Frontal cortex (tissue), 4 donors: ENCODE measurements at regions not wholly inside any gene's neighbourhood (a gene's known extent, or its start where the extent isn't known, plus 50 kb on each side); places are given as distances from the start of the nearest gene placed in this dataset. TPM values are rescaled to one million over a fixed set of nuclear protein-coding genes. Genes with fewer than 3 reads are reported as not detected.

Source experiments
- DNase-seq, 2 donors: peaks; one replicate each; pipeline ENCODE4 v3.0.0; 2012; ENCODE audit warnings: low spot score in 2 of 2
- FAIRE-seq: peaks from 2 replicates; lab custom pipeline; 2012; peaks lifted over from hg19 to GRCh38; lab: Jason Lieb, UNC
- small RNA-seq: library from RNA; depleted of rRNA; stranded (forward); fragments of <200 nt; gene quantifications from one replicate; pipeline ENCODE3, GENCODE V24; 2014
- donor health status: control.
- donor health status: control.
- donor health status: control.

- FAIRE-seq = no peak
- DNase-seq = no peak
Observed at GRCh38 chr6:62362097-62362496, 76.1 kb upstream of the KHDRBS2 start.

GRCh38 chr6:62357835-62358234 lies 71.8 kb upstream of the KHDRBS2 start:
- DNase-seq (no peak), FAIRE-seq (no peak)

DNA sequence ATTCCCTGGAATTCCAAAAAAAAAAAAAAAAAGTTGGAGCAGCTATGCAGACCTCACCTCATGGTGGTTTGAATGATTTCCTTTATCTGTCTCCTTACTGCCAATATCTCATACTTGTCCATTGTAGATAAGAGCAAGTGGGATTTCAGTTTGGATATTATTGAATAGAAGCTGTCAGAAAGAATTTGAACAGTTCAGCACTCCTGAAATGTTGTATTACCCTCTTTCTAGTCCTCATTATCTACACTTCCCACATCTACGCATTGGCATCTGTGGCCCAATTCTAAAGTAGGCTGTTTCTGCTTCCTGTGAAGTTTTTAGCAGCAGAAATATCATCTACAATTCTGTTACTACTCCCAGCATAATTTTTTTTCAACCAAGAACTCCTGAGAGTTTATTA lies 68.2 kb upstream of the KHDRBS2 start:
- DNase-seq (no peak), FAIRE-seq (no peak)

DNA sequence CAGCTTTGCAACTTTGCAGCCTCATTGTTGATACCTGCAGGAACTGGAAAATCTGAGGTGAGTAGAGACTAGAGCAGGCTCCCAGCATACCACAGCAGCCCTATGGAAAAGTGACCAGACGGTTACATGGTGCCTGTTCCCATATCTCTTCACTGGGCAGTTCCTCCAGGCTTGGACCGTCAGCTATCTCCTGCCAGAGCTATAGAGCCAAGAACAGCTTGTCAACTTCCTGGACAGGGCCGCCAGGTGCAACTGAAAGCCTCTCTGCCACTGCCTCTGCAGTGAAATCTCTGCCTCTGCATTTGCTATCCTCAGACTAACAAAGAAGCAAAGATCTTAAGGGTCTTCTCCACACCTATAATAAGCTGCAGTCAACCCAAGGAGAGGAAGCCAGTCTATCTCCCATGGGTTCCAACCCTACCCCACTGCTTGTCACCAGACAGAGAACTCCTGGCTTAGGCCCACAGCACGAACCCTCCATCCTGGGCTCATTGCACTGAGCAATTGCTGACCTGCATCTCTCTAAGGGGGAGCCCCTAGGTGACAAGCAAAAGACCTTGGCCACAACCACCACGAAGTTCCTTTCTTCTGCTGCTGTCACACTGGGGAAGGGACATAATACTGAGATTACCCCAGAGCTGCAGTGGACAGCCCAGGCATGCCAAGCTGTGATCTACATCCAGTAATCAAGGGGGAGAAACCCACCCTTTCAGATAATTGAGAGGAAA lies 60.1 kb upstream of the KHDRBS2 start:
- FAIRE-seq = no peak
- DNase-seq = no peak

DNA sequence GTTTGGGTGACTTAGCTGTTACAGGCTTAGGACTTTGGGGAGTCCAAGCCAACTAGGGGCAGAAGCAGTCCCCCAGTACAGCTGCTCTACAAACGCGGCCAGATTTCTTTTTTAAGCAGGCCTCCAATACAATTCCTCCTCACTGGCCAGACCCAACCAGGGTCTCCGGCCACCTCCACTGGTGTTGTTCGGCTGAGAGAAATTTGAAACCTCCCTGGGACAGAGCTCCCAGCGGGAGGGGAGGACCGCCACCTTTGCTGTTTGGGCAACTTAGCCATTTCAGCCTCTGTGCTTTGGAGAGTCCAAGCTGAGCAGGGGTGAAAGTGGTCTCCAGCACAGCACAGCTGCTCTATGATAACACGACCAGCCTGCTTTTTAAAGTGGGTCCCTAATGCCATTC lies 59.4 kb upstream of the KHDRBS2 start:
- FAIRE-seq = no peak

GRCh38 chr6:62344850-62345249 lies 58.8 kb upstream of the KHDRBS2 start:
- DNase-seq = no peak
- FAIRE-seq = no peak

More for the DNA sequence above, 59.4 kb upstream of the KHDRBS2 start:
- no peak for DNase-seq

GRCh38 chr6:62338477-62338876 lies 52.5 kb upstream of the KHDRBS2 start:
- DNase-seq = no peak
- no peak for FAIRE-seq

Small RNA genes in the stretch of these regions (small RNA-seq; reads per million reads assigned to genes)
- not detected for gene AL355375.2
